Peyer's patch (tissue), 4 donors: ENCODE measurements at regions not wholly inside any gene's neighbourhood (a gene's known extent, or its start where the extent isn't known, plus 50 kb on each side); places are given as distances from the start of the nearest gene placed in this dataset.

Source experiments
- DNase-seq, 3 donors: peaks; one replicate each; pipeline ENCODE4 v3.0.0-alpha.2; 2017 to 2019
- H3K27ac ChIP-seq, 4 donors: fragments of 200-600 bp; sonication (generic); one replicate each; pipeline ENCODE4 v1.5.1; 2016 to 2019
- H3K27me3 ChIP-seq, 2 donors: fragments of 200-600 bp; sonication (generic); one replicate each; pipeline ENCODE4 v1.5.1; 2019
- H3K36me3 ChIP-seq, 3 donors: fragments of 200-600 bp; sonication (generic); one replicate each; pipeline ENCODE4 v1.5.1; 2016 to 2019
- H3K4me1 ChIP-seq, 4 donors: fragments of 200-600 bp; sonication (generic); one replicate each; pipeline ENCODE4 v1.5.1; 2016 to 2019
- H3K4me3 ChIP-seq, 4 donors: fragments of 200-600 bp; sonication (generic); 1 replicate in 3 of 4; 2 replicates in 1 of 4; pipeline ENCODE4 v1.5.1; 2016 to 2019; ENCODE audit warnings: mild to moderate bottlenecking in 1 of 4
- H3K9me3 ChIP-seq, 4 donors: fragments of 200-600 bp; sonication (generic); one replicate each; pipeline ENCODE4 v1.5.1; 2016 to 2019; ENCODE audit warnings: mild to moderate bottlenecking in 1 of 4
- POLR2A ChIP-seq, 2 donors: fragments of 450-650 bp; IDR thresholded peaks; one replicate each; pipeline ENCODE4 v1.5.1; 2017; ENCODE audit warnings: antibody characterized with exemption in 2 of 2, mild to moderate bottlenecking in 2 of 2, moderate library complexity in 2 of 2
- TF ChIP-seq, protein P1 (sequence below), 6 experiments: fragments of 450-650 bp in 4 of 6; fragments of 200-600 bp in 2 of 6; sonication (generic) in 1 of 6; IDR thresholded peaks; one replicate each; pipeline ENCODE4 v1.5.1; 2017 to 2019; ENCODE audit warnings: antibody characterized with exemption in 6 of 6, mild to moderate bottlenecking in 3 of 6, moderate library complexity in 1 of 6

DNA sequence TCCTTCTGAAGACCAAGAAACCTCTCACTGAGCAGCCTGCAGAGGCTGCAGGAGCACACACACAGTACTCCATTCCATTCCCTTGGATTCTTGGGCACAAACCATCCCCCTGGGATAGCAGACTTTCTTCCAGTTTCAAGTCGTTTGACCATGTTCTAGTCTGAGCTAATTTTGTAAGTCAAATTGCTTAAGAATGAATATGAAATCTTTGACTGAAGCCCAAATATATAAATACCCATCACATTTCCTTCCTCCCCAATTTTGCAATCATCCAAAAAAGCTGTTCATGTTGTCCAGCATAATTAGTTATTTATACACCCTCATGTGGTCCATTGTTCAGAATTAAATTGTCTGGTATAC is 231.2 kb upstream of the TPRG1 start:
- no peak overlapping the region for H3K4me3 ChIP-seq
- H3K36me3 ChIP-seq, result no peaks in the 10 kb centered on the region
- no peaks in the 10 kb centered on the region for H3K9me3 ChIP-seq
- DNase-seq, result no peak
- TF ChIP-seq POLR2A (IDR thresholded peaks at IDR 0.05), result no peak
- TF ChIP-seq, protein P1, sequence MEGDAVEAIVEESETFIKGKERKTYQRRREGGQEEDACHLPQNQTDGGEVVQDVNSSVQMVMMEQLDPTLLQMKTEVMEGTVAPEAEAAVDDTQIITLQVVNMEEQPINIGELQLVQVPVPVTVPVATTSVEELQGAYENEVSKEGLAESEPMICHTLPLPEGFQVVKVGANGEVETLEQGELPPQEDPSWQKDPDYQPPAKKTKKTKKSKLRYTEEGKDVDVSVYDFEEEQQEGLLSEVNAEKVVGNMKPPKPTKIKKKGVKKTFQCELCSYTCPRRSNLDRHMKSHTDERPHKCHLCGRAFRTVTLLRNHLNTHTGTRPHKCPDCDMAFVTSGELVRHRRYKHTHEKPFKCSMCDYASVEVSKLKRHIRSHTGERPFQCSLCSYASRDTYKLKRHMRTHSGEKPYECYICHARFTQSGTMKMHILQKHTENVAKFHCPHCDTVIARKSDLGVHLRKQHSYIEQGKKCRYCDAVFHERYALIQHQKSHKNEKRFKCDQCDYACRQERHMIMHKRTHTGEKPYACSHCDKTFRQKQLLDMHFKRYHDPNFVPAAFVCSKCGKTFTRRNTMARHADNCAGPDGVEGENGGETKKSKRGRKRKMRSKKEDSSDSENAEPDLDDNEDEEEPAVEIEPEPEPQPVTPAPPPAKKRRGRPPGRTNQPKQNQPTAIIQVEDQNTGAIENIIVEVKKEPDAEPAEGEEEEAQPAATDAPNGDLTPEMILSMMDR (IDR thresholded peaks at IDR 0.05), result no peak
- peaks cover 0 to 3% (median 0%) of the 10 kb centered on the region in 4 donors for H3K4me1 ChIP-seq
- no peaks in the 10 kb centered on the region for H3K27me3 ChIP-seq
- peak overlapping the region in 1 of 4 donors; percentile 12 for H3K27ac ChIP-seq

DNA sequence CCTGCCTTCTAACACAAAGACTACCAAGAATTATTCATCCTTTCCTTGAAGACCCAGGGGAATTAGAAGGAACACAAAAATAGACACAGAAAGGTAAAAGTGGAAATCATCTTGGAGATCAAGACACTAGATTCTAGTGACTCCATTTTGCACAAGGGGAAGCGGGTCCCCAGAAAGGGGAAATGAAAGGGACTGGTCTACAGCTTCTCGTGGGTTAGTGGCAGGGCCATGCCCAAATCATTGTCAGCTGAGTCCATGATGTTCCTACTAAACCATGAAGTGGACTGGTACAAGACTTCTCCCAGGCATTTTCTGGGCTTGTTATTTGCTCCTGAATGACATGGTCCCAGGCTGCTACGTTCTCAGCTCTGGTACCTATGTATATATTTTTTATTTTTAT is 230.7 kb upstream of the TPRG1 start:
- Histone ChIP-seq H3K27me3 (no peaks in the 10 kb centered on the region), H3K27ac (peak overlapping the region in 1 of 4 donors; percentile 12), H3K4me3 (no peak overlapping the region), H3K9me3 (no peaks in the 10 kb centered on the region), H3K4me1 (peaks cover 0 to 3% (median 0%) of the 10 kb centered on the region in 4 donors), H3K36me3 (no peaks in the 10 kb centered on the region)
- DNase-seq, result peak in 2 of 3 donors; percentile 56 to 62
- no peak for TF ChIP-seq POLR2A (IDR thresholded peaks at IDR 0.05)
- TF ChIP-seq, protein P1 (IDR thresholded peaks at IDR 0.05), result no peak

DNA sequence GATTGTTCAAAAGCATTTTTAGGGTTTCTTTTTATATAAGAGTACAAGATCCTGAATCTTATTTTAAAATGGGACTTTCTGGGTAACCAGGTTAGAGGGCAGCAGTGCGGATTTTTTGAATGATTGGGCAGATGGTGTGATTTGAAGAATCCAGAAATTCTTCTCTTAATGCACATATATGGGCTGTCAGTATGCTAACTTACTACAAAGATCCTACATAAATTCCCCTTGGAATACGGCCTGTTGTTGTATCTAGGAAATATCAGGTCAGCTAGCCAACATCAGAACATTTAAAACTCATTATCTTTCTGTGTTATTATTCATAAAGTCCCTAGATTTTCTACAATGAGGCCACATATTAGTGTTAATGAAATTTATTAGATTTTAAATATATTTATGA is 229.6 kb upstream of the TPRG1 start:
- no peak for DNase-seq

DNA sequence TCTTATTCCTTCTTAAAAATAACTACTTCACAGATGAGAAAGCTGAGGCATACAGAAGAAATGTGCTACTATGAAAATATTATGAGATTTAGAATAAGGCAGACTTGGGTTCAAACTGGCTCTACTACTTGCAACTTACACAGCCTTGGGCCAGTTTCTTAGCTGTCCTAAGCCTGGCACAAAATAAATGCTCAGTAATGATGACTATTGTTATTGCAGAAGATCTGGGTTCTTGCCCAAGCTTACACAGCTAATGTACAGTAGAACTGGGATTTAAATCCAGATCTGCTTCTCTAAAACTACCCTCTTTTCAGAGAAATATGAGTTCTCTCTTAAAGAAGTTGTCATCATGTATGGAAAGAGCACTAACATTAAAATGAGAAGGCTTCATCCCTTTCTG is 228.2 kb upstream of the TPRG1 start:
- H3K9me3 ChIP-seq, result peaks cover 0 to 4% (median 0%) of the 10 kb centered on the region in 4 donors
- TF ChIP-seq, protein P1 (IDR thresholded peaks at IDR 0.05), result no peak
- TF ChIP-seq POLR2A (IDR thresholded peaks at IDR 0.05), result no peak
- DNase-seq, result no peak
- H3K4me1 ChIP-seq, result peaks cover 1 to 13% (median 3%) of the 10 kb centered on the region in 4 donors
- no peaks in the 10 kb centered on the region for H3K27me3 ChIP-seq
- no peaks in the 10 kb centered on the region for H3K36me3 ChIP-seq
- no peak overlapping the region for H3K27ac ChIP-seq
- no peak overlapping the region for H3K4me3 ChIP-seq

More for the DNA sequence above, 229.6 kb upstream of the TPRG1 start:
- Histone ChIP-seq H3K36me3 (no peaks in the 10 kb centered on the region), H3K27ac (no peak overlapping the region), H3K27me3 (no peaks in the 10 kb centered on the region), H3K9me3 (no peaks in the 10 kb centered on the region), H3K4me3 (no peak overlapping the region), H3K4me1 (peaks cover 0 to 7% (median 3%) of the 10 kb centered on the region in 4 donors)
- TF ChIP-seq, protein P1 (IDR thresholded peaks at IDR 0.05), result no peak

DNA sequence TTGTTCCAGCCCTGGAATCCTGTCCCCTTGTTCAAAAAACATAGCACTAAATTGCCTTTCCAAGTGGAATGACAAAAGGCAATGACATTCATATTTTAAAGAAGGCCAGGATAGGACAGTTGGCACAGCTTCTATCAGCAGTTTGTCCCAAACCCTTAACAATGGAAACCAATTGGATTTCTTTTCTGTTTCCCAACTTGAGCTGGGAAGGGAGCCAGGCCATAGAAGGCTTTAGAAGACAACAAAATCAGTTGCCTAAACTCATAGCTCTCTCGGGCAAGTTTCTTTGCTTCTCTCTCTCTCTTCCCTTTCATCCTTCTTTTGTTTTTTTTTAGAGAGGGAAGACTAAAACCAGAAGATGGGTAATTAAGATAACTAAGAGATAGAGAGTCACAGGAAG is 227.7 kb upstream of the TPRG1 start:
- Histone ChIP-seq H3K9me3 (peaks cover 0 to 4% (median 0%) of the 10 kb centered on the region in 4 donors), H3K36me3 (no peaks in the 10 kb centered on the region), H3K27me3 (no peaks in the 10 kb centered on the region), H3K27ac (no peak overlapping the region), H3K4me1 (peaks cover 3 to 18% (median 3%) of the 10 kb centered on the region in 4 donors), H3K4me3 (no peak overlapping the region)
- no peak for TF ChIP-seq POLR2A (IDR thresholded peaks at IDR 0.05)
- TF ChIP-seq, protein P1 (IDR thresholded peaks at IDR 0.05), result no peak
- no peak for DNase-seq
